ENCODE measurements at regions not wholly inside any gene's neighbourhood (a gene's known extent, or its start where the extent isn't known, plus 50 kb on each side); places are given as distances from the start of the nearest gene placed in this dataset.

- TF ChIP-seq POLR2AphosphoS5 (IDR thresholded peaks at IDR 0.05) (no peak), CTCF (IDR thresholded peaks at IDR 0.05) (no peak), EP300 (IDR thresholded peaks at IDR 0.05) (no peak), POLR2A (IDR thresholded peaks at IDR 0.05) (no peak)
Observed at GRCh38 chr10:85454386-85454785, 912.2 kb downstream of the GRID1 start.
